Erythroblast (primary cell): ENCODE measurements at regions not wholly inside any gene's neighbourhood (a gene's known extent, or its start where the extent isn't known, plus 50 kb on each side); places are given as distances from the start of the nearest gene placed in this dataset.

Source experiments
- GATA1 ChIP-seq: IDR thresholded peaks from 2 replicates; pipeline ENCODE4 v1.6.1; 2011; ENCODE audit warnings: low read depth, mild to moderate bottlenecking, control low read depth, low read length, moderate library complexity
- POLR2A ChIP-seq: IDR thresholded peaks from 2 replicates; pipeline ENCODE4 v1.6.1; 2011; ENCODE audit warnings: mild to moderate bottlenecking, low read length

- TF ChIP-seq POLR2A (no peak), GATA1 (no peak)
These were observed 584.3 kb downstream of the FBXO15 start for GRCh38 chr18:73563345-73563744.
